Dermis blood vessel endothelial cell (primary cell): ENCODE measurements at regions not wholly inside any gene's neighbourhood (a gene's known extent, or its start where the extent isn't known, plus 50 kb on each side); places are given as distances from the start of the nearest gene placed in this dataset.

ENCODE experiments used
- DNase-seq: peaks from one replicate; pipeline ENCODE4 v3.0.0; 2010

DNA sequence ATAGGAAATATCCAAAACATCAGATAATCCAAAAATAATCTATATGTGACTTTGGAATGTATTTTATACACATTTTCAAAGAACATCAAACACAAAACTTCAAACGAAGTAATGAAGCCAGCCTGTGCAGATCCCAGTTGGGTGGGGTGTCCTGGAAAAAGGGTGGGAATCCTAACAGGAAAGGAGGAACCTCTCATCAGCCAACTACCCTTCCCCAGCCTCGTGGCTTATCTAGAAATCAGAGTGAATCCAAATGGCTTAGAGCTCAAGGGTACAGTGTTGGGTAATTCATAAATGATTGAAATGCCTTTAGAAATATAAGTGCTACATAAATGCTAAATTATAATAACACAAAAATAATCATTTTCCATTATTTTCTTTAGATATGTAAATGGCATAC, 115.1 kb upstream of the SOX4 start:
- DNase-seq = no peak

DNA sequence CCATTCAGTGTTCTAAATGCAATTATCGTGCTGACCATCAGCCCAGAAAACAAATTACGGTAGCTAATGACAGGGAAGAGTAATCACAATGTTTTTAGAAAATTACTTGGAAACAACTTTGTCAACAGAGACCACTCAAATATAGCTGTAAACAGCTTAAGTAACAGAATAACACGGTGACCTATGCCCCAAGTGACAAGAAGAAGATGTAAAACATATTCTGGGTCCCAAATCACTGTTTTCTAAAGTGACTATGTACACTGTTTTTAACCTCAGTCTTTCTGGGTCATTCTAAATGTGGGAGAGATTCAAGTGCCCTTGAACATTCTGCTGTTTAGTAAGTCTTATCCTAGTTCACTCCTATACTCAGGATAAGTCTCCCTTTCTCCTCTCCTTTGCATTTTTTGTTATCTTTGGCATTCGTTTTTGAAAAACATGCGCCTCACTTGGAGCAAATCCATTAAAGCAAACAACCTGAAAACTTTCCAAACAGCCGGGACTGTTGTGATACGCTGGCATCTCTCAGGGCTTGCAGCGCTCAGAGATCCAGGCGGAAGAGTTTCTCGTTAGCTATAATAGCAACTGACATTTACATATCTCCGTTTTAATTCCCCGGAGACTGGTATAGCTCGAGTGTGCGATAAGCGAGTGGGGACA, 114.5 kb upstream of the SOX4 start:
- DNase-seq = peak; percentile 43

DNA sequence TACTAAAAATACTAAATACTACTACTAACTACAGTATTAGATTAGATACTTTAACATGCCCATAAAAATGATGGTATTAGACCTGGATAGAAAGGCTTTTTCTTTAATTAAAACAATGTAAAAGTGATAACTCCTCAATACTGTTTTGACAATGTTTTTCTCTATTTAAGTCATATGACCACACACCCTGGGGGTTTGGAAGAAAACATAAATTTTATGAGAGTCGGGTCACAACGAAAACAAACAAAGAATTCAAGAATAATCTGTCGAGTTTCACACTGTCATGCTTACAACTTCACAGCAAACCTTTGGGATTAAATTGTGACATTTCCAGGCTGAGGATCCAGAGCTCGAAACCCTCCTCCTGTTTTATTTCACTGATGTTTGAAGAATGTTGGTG, 107.4 kb upstream of the SOX4 start:
- no peak for DNase-seq

DNA sequence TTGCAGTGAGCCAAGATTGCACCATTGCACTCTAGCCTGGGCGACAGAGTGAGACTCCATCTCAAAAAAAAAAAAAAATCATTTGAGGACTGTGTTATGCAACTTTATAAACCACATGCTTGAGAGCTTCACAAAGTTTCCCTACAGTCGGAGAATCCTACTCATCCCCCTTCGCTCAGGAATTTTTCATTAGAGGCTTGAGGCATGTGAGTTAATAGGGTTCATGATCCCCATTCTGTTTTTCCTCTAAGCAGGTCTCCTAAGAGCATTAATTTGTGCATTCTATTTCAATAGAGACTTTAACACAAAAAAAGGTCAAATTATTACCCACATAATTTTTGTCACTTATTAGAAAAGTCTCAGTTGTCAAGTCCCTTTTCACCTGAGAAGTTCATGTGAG, 103.7 kb upstream of the SOX4 start:
- no peak for DNase-seq

DNA sequence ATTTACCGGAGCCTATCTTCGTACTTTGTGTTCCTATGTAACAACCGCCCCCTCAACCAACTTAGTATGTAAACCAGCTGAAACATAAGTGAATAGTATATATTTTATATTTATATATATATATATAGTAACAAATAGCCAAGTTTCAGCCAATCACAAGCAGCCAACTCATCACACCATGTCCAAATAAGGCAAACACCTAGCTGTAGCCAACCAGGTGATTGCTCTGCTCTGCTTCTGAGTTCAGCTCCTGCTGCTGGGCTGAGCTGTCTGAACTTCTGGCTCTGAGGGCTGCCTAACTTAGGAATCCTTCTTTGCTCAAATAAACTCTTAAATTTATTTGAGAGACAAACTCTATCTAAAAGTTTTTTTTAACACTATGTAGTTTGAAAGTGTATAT, 101.6 kb upstream of the SOX4 start:
- no peak for DNase-seq

DNA sequence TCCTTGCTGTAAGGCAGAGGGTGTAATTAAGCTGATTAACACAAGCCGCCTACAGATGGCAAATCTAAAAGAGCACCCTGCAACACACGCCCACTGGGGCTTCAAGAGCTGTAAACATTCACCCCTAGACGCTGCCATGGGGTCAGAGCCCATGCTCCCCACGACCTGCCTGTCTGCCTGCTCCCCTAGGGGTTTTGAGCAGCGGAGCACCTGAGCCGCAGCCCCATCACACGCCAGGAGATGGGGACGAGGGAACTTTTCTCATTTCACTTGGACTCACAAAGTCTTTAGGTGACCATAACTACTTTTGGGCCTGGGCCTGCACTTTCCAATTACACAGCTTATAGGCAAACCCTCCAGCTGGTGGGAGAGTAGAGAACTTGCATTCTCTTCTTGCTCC, 99.0 kb upstream of the SOX4 start:
- no peak for DNase-seq

DNA sequence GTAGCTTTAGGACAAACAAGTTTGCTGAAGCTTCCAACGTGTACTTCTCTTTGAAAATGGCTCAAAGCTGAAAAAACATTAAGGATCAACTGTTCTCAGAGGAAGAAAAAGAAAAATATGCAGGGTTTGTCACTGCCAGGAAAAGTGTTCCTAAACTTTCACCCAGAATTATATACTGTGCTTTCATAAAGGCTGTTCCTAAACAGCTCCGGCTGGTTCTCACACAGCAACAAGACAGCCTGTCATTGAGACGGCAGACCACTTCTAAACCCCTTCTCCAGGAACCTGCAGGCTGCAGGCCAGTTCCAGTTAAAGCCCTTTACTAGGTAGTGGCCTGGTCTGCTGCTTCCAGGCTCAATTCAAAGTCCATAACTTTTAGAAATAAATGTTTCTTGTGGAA, 97.4 kb upstream of the SOX4 start:
- DNase-seq = no peak

DNA sequence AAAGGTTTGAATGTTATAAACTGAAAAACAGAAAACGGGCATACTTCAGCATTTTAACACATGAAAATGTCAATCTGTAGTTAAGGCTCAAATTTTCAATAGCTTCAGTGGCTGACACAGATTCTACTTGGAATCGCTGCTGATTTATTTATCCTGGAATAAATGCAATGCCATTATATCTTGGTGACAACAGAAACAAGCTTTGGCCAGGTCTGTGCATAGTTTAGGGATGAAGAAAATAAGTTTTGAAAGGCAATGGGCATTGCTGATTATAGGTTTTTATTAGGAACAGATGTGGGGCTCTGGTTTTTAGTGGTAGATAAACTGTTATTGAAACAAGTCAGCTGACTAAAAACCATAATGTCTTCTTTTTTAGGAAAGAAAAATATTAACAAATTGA, 96.8 kb upstream of the SOX4 start:
- DNase-seq = no peak

DNA sequence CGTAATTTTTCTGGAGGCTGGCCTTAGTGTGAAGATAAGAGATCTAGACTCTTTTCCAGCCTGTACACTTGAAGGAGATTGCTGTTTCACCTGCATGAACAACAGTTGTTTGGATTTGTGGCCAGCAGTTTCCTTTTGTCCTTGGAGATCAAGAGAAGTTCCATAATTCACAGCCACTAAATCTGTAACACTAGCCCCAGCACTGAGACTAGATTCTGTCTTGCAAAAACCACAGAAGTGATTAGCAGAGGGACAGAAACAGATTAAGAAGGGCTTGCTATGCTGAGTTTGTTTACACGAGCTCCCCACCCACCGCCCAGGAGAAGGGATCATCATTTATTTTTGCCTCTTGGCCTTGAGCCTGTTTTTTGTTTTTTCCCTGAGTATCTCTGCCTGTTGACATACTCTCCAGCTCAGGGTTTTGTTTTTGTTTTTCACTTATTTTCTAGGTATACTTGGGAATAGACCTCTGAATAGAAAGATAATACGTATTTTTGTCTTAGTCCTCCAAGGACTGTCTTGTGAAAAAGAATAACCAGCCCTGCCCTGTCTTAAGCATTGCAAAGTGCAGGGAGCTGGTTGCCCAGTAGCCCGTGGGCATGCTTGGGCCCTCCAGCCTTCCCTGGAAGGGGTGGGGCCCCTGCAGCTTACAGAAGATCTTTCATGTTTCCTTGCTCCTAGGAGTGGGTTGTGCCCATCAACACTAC, 93.1 kb upstream of the SOX4 start:
- no peak for DNase-seq

DNA sequence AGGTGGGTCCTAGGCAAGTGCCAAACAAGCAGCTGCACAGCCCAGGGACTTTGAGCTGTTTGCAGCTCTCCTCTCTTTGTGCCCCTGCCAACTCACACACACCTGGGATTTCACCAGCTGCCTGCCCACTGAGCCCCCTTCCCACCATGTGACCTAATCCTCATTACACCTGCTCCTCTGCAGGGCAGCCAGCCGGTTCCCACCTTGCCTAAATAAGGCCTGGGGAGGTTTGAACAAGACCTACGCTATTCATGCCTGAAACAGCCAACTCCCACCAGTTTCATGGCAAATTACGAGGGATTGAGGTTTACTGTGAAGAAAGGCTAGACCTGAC, 92.6 kb upstream of the SOX4 start:
- DNase-seq = no peak

DNA sequence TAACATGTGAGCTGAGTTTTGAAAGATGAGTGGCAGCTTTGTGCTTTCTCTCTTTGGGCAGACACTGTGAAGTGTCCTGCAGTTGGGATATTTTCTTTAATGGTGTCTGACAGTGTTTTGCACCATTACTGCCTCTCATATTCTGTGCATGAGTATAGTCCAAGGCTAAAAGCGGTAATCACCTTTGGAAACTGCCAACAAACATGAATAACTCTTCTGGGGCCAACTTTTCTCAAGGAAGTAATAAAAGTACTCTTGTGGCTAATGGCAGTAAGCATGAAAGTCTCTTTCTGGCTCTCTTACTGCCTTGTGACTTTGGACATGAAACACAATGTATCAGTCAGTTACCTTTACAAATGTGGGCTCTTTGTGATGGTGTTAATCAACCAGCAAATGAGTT, 91.7 kb upstream of the SOX4 start:
- no peak for DNase-seq

DNA sequence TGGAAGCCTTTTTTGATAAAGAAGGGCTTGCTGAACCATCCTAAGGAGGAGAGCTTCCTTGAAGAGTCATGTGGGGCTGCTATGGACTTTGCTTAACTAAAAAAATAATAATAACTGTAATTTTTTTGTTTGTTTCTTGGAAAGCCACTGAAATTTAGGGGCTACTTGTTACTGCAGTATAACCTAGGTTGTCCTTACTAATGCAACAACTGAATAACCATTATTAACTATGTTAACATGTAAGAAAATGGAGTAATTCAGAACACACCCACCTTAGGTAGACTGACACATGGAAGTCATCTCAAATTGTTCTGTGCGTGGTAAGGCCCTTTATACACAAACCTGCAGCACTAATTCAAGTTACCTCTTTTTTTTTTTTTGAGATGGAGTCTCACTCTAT, 90.9 kb upstream of the SOX4 start:
- DNase-seq = no peak

DNA sequence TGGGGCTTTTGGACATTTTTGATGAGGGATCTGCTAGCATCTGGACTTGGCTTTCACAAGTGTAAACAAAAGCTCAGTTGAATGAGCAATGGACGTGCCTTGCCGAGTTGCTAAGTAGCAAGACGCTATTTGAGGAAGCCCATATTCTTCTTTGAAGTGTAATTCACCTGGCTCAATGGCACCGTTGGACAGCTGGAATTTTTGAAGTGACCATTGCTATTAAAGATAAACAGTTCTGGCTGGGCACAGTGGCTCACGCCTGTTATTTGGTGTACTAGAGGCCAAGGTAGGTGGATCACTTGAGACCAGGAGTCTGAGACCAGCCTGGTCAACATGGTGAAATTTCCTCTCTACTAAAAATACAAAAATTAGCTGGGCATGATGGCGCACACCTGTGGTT, 88.8 kb upstream of the SOX4 start:
- no peak for DNase-seq

DNA sequence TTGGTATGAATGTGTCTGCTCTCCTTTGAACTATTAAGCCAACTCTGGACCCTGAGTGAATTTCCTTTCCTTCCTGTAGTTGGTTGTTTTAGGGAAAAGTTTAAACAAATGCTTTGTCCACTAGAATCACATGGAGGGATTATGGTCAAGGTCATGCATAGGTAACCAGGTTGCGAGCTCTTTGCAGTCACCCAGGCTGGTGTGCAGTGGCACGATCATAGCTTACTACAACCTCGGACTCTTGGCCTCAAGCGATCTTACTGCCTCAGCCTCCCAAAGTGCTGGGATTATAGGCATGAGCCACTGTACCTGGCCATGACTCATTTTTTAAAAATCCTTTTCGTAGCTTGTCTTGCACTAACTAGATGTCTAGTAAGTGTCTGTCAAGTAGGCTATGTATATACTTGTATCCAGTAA, 88.0 kb upstream of the SOX4 start:
- DNase-seq = no peak

DNA sequence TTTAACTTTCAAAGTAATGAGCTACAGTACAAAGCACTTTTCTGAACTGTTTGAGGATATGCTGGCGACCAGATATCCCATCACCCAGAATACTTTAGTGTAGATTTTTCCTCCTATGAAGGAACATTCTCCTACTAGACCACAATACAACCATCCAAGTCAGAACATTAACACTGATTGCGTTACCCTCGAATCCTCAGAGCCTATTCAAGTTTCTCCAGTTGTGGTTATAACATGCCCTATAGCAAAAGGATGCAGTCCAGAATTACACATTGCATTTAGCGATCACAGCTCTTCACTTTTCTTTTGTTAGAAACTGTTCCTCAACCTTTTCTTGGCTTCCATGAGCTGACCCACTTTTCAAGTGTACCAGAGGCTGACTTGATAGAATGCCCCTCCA, 87.4 kb upstream of the SOX4 start:
- DNase-seq = no peak

DNA sequence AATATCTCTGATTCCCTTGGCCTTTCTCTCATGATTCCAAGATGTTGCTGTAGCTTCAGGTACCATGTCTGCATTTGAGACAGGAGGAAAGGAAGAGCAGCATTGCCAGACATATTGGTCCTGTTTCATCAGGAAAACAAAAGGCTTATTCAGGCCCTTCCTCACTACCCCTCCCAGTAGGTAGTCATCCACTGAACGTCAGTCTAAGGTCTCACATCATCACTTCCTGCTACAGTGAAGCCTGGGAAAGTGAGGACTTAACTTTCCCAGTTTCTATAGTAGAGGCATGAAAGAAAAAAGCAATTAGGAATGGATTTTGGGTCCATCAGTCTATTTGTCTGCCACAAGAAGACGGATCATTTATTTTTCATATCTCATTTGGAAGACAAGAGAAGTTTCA, 85.7 kb upstream of the SOX4 start:
- DNase-seq = peak; percentile 6

DNA sequence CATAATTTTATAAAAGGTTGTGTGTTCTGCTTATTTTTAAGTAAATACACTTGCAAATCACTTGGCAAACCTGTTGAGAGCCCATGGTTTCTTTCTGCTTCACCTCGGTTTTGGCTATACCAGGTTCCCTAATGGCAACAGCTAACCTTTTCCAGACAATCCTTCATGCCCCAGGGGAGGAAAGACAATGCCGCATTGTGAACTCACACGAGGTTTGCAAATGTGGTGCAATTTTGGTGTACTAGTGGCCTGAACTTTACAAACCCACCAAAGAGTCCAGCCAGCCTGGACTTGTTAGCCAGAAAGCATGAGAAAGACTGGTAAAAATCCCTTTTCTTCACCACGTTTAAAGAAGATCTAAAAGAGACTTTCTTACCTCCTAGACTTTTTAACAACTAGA, 84.8 kb upstream of the SOX4 start:
- DNase-seq = no peak

DNA sequence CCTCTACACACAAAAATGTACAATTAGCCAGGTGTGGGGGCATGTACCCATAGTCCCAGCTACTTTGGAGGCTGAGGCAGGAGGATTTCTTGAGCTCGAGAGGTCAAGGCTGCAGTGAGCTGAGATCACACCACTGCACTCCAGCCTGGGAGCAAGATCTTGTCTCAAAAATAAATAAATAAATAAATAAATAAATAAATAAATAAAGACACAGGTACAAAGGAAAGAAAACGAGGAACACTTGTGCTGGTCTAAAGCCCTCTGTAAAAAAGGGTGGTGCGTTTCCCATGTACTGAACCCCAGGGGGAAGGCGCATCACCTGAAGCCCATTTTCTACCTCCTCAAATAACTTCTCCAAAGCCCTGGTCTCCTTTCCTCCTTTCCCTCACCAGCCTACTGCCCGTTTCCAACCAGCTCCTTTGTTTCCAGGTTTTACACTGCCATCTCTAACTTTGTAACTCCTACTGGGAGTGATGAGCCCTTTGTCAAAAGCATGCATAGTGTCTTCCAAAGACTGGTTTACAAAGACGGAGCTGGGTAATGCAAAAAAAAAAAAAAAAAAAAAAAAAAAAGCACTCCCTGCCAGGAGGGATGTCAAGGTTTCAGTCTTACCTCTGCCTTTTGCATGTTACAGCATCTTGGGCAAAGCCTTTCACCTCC, 81.5 kb upstream of the SOX4 start:
- no peak for DNase-seq

DNA sequence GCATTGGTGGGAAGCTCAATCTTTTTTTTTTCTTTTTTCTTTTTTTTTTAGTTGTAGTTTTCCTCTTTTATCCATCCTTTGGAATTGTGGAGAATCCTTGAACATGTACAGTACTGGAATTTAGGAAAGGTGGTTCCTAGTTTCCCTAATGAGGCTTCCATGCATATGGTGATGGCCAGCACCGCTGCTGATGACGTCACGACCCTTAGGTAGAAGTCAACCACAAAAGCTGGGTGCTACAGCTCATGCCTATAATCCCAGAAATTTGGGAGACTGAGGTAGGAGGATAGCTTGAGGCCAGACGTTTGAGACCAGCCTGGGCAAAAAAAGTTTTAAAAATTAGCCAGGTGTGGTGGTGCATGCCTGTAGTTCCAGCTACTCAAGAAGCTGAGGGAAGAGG, 79.3 kb upstream of the SOX4 start:
- DNase-seq = no peak

DNA sequence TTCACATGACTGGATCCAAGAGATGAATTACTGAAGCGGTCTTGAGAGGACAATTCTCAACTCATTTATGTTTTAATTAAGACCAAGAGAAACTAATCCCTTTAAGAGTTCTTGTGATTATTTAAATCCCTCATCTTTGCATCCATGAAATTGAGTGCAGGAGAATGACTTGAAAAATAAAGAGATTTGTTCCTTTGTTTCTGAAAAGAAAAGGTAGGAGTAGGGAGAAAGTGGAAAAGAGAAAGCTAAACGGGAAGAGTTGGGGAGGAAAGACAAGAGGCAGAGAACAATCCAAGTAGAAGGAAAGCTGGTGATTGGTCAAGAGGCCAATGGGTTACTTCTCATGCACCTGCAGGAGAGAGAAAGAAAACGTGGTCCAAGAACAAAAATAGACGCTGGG, 75.2 kb upstream of the SOX4 start:
- no peak for DNase-seq

DNA sequence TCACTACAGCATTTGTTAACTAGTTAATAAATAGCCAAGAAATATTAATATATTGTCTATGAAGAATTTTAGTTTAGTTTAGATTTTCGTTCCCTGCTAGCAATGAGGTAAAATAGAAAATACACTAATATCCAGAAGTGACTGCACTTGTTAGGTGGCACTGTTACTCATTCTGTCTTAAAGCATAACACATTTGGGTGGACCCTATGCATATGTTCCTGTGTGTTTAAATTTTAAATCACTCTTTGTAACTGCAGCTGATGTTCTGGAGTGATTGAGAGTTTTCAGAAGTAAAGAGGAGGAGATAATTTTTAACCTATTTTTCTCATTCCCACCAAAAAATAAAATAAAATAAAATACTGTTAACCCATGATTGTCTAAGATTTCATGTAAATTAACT, 73.9 kb upstream of the SOX4 start:
- no peak for DNase-seq

DNA sequence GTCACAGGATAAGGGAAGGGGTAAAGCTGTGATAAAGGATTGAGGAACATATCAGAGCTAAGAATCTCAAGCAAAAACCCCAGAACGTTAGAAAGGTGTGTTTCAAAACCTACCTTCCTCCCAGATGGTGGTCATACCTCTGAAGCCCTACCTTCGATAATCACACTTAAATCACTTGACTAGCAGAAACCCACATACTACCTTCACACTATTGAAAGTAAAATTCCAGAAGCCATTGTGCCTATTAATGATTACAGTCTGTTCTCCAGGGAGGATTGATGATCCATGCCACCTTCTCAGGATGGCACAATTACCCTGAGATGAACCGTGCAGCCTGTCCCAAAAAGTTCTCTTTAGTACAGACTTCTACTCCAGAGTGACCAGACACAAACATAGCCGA, 72.3 kb upstream of the SOX4 start:
- DNase-seq = no peak

DNA sequence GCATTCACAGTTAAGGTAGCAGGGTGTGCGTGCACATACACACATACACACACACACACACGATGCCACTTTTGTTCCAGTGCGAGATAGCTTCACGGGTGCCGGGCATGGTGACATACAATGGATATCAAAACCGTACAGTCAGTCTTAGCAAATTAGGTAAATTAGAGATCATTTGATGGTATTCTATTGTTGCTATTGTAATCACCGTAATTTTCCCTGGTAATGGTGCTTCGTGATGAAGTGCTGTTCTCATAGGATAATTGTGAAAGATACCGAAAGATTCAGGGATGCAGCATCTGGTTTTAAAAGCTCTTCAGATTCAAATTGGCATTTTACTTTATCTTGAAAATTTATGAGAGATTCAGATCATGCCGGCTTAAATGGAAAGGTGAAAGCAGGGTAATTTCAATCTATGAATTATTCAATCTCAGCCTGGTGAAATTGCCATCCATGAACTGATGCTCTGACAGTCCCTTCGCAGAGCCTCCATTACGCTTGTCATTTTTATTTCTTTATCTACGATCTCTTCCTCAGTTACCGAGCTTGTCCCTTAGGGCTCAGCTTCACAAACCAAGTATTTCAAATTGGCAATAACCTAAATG, 71.3 kb upstream of the SOX4 start:
- no peak for DNase-seq

DNA sequence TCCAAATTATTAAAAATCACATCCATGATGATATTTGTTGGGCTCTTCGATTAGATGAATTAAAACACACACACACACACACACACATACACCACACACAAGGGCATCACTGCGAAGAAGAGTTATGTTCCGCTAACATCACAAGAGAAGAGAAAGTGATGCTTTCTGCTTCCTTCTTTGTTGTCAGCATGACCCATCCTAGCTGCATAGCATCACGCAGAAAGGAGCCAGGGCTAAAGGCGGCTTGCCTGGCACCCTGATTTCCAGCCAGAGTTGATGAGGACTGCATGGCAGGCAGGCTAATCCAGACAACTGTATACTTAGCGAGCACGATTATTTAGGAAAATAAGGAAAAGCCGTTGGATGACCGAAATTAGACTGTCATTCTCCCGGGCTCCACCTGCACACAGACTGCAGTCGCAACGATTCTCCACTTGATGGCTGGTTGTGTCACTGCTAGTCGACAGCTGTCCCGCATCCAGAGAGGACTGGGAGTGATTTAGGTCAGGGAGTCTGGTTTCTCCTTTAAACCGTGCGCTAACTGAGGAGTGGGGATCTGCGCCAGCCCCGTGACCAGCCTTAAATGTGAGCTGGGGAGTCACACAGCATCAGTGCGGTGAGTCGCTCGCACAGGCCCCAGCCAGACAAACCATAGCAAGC, 70.6 kb upstream of the SOX4 start:
- DNase-seq = no peak
